Panc1 (cell line): ENCODE measurements at regions not wholly inside any gene's neighbourhood (a gene's known extent, or its start where the extent isn't known, plus 50 kb on each side); places are given as distances from the start of the nearest gene placed in this dataset.

ENCODE experiments used
- ATAC-seq: fragments of 200-7000 bp; cut with Tn5 transposase; 2 replicates; pipeline ENCODE4 v1.9.1; 2020; ENCODE audit warnings: mild to moderate bottlenecking, moderate library complexity
- BruUV-seq: library from RNA; stranded (reverse); fragments of 400-500 nt; replicated peaks from 2 replicates; lab custom pipeline; 2021; lab: Mats Ljungman, UMichigan
- CTCF ChIA-PET: fragments of 300-600 bp; sonication (Branson Sonifier 250); formaldehyde crosslinking; loops from one replicate; lab custom pipeline; 2022; ENCODE audit warnings: antibody characterized with exemption; lab: Charles Lee
- POLR2A ChIA-PET: fragments of 300-600 bp; sonication (Branson Sonifier 250); formaldehyde crosslinking; loops from one replicate; lab custom pipeline; 2022; ENCODE audit warnings: antibody characterized with exemption; lab: Charles Lee
- DNase-seq: peaks from one replicate; pipeline ENCODE4 v3.0.0-alpha.2; 2010; ENCODE audit warnings: low read depth, low spot score
- H3K27ac ChIP-seq: 2 replicates; pipeline ENCODE4 v1.5.1; 2011; ENCODE audit warnings: mild to moderate bottlenecking, low read length, inconsistent platforms
- H3K27me3 ChIP-seq: fragments of 200-500 bp; sonication (Bioruptor generic); 2 replicates; pipeline ENCODE4 v1.6.0; 2014; ENCODE audit warnings: low read length, inconsistent platforms; ENCODE audit not compliant: control insufficient read depth, insufficient read depth
- H3K36me3 ChIP-seq: fragments of 200-500 bp; sonication (Bioruptor generic); 2 replicates; pipeline ENCODE4 v1.5.1; 2014; ENCODE audit warnings: inconsistent platforms, mild to moderate bottlenecking, low read length, moderate library complexity; ENCODE audit not compliant: control insufficient read depth, insufficient read depth
- H3K4me1 ChIP-seq: 2 replicates; pipeline ENCODE4 v1.5.1; 2011; ENCODE audit warnings: inconsistent platforms, mild to moderate bottlenecking, low read length, moderate library complexity; ENCODE audit not compliant: control insufficient read depth, insufficient read depth
- H3K4me3 ChIP-seq, 2 experiments: 2 replicates each; pipeline ENCODE4 v1.5.1; 2011 to 2012; ENCODE audit warnings: low read depth in 2 of 2, low read length in 2 of 2, mild to moderate bottlenecking in 2 of 2, inconsistent platforms in 1 of 2, moderate library complexity in 1 of 2
- H3K9me3 ChIP-seq: fragments of 200-500 bp; sonication (Bioruptor generic); 2 replicates; pipeline ENCODE4 v1.5.1; 2014; ENCODE audit warnings: low read depth, mild to moderate bottlenecking, inconsistent platforms, low read length, moderate library complexity; ENCODE audit not compliant: control insufficient read depth, insufficient read depth
- POLR2AphosphoS5 ChIP-seq: IDR thresholded peaks from 2 replicates; pipeline ENCODE4 v1.6.1; 2012; ENCODE audit warnings: mild to moderate bottlenecking, low read depth, low read length, moderate library complexity
- SIN3A ChIP-seq: IDR thresholded peaks from 2 replicates; pipeline ENCODE4 v1.6.1; 2012; ENCODE audit warnings: low read depth, mild to moderate bottlenecking, low read length, moderate library complexity, borderline replicate concordance; ENCODE audit not compliant: insufficient read depth
- TCF7L2 ChIP-seq: IDR thresholded peaks from 2 replicates; pipeline ENCODE4 v1.6.1; 2011; ENCODE audit warnings: mild to moderate bottlenecking, low read depth, low read length, inconsistent platforms
- in situ Hi-C: cut with HindIII; loops from 2 replicates; pipeline ENCODE4 v1.10.0; 2016; ENCODE audit warnings: low sequenced_read_pairs, low pct_unique_long_range_greater_than_20kb
- intact Hi-C: fragments of 100-400 bp; cut with micrococcal nuclease; formaldehyde crosslinking; loops from one replicate; pipeline ENCODE4 v1.10.0; 2022; ENCODE audit not compliant: unreplicated experiment
- TF ChIP-seq, protein P1 (sequence below), 2 experiments: IDR thresholded peaks; 2 replicates each; pipeline ENCODE4 v1.6.1; 2011 to 2012; ENCODE audit warnings: low read depth in 2 of 2, control low read depth in 1 of 2, low read length in 1 of 2, mild to moderate bottlenecking in 1 of 2, moderate library complexity in 1 of 2; ENCODE audit not compliant: insufficient read depth in 1 of 2
- TF ChIP-seq, protein P2 (sequence below): fragments of 450-650 bp; IDR thresholded peaks from 2 replicates; pipeline ENCODE4 v1.5.1; 2017; ENCODE audit warnings: mild to moderate bottlenecking

DNA sequence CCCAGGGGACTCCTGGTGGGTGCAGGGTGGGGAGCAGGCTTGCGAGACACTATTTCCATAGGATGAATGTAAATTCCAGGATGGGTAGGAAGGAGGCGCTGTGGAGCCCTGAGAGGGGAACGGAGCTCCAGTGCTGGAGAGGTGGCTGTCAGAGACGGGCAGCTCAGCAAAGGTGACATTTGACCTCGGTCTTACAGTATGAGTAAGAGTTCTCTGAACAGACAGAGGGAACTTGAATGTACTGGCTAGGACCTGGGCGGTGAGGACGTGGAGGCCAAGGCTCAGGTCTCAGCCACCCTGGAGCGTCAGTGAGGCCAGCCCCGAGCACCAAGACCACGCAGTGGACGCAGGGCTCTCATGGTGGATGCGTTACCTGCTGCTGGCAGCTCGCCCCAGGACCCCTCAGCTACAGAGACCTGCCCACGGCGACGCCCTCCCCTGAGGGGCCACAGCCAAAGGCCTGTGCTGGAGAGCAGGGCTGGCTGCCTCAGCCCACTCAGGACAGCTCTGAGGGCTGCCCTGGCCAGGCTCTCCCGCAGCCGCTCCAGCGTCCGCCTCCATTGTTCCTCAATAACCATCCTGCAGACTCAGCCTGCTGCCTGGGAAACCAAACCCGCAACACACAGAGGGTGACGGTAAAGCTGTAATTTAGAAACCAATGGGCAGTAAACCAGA is 65.9 kb upstream of the TNRC6C start:
- Histone ChIP-seq H3K27me3 (peaks cover 5% of the 10 kb centered on the region), H3K36me3 (no peaks in the 10 kb centered on the region), H3K4me3 (no peak overlapping the region), H3K9me3 (no peaks in the 10 kb centered on the region), H3K27ac (no peak overlapping the region), H3K4me1 (no peaks in the 10 kb centered on the region; the same call in 1 of the 2 replicates)
- BruUV-seq = no TSS peak
- ChIA-PET POLR2A (no interaction called here), CTCF (no interaction called here)
- TF ChIP-seq, protein P1, sequence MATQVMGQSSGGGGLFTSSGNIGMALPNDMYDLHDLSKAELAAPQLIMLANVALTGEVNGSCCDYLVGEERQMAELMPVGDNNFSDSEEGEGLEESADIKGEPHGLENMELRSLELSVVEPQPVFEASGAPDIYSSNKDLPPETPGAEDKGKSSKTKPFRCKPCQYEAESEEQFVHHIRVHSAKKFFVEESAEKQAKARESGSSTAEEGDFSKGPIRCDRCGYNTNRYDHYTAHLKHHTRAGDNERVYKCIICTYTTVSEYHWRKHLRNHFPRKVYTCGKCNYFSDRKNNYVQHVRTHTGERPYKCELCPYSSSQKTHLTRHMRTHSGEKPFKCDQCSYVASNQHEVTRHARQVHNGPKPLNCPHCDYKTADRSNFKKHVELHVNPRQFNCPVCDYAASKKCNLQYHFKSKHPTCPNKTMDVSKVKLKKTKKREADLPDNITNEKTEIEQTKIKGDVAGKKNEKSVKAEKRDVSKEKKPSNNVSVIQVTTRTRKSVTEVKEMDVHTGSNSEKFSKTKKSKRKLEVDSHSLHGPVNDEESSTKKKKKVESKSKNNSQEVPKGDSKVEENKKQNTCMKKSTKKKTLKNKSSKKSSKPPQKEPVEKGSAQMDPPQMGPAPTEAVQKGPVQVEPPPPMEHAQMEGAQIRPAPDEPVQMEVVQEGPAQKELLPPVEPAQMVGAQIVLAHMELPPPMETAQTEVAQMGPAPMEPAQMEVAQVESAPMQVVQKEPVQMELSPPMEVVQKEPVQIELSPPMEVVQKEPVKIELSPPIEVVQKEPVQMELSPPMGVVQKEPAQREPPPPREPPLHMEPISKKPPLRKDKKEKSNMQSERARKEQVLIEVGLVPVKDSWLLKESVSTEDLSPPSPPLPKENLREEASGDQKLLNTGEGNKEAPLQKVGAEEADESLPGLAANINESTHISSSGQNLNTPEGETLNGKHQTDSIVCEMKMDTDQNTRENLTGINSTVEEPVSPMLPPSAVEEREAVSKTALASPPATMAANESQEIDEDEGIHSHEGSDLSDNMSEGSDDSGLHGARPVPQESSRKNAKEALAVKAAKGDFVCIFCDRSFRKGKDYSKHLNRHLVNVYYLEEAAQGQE (IDR thresholded peaks at IDR 0.05; ENCODE audit: insufficient read depth in 1 of 2, low read depth in 2 of 2, low read length in 1 of 2) = no peak
- TF ChIP-seq POLR2AphosphoS5 = no peak
- TF ChIP-seq, protein P2, sequence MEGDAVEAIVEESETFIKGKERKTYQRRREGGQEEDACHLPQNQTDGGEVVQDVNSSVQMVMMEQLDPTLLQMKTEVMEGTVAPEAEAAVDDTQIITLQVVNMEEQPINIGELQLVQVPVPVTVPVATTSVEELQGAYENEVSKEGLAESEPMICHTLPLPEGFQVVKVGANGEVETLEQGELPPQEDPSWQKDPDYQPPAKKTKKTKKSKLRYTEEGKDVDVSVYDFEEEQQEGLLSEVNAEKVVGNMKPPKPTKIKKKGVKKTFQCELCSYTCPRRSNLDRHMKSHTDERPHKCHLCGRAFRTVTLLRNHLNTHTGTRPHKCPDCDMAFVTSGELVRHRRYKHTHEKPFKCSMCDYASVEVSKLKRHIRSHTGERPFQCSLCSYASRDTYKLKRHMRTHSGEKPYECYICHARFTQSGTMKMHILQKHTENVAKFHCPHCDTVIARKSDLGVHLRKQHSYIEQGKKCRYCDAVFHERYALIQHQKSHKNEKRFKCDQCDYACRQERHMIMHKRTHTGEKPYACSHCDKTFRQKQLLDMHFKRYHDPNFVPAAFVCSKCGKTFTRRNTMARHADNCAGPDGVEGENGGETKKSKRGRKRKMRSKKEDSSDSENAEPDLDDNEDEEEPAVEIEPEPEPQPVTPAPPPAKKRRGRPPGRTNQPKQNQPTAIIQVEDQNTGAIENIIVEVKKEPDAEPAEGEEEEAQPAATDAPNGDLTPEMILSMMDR = no peak; the same call in 1 of the 2 replicates
- in situ Hi-C loops = no loop called here
- ATAC-seq (no peak), DNase-seq (no peak)
- intact Hi-C loops = no loop called here

DNA sequence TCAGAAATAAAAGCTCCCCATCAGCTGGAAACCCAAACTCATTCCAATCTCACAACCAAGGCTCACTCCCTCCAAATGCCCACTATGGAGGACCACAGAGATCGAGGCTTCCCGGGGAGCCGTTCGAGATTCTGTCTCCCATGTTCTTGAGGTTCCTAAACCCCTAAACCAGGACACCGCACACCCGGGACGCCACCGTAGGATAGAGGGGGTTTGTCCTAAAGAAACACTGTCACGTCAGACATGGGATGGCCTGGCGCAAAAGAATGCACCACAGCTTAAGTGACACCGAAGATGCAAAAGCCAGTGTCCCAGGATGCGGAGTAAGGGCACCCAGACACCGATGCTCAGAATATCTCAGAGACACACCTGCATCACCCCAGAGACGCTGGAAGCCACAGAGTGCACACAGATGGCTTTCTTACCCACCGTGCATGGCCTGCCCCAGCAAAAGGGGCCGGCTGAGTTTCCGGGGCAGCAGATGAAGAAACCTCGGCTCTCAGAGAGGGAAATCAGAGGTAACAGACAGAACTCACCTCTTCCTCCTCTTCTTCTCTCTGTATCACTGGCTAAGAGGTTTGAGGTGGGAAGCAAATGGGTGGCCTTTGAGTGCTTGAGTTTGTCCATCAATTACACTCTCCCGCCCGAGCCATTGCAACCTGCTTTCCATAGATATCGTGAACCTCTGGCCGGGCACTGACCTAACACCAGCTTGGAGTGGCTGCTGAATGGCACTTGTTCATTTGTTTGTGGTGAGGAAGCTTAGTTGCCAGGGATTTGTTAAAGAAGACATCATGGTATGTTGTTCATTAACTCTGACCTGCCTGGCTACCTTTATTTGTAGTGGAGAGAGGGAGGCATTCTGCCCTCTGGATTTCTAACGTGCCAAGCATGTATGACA is 65.1 kb upstream of the TNRC6C start:
- H3K36me3 ChIP-seq = no peaks in the 10 kb centered on the region
- ATAC-seq = no peak
- H3K4me1 ChIP-seq = no peaks in the 10 kb centered on the region
- ChIA-PET CTCF (no interaction called here), POLR2A (no interaction called here)
- no peak for DNase-seq
- H3K27ac ChIP-seq = no peak overlapping the region
- TF ChIP-seq, protein P2 = no peak
- TF ChIP-seq SIN3A = no peak
- no peak for TF ChIP-seq TCF7L2
- no peak for TF ChIP-seq POLR2AphosphoS5
- TF ChIP-seq, protein P1 (IDR thresholded peaks at IDR 0.05; ENCODE audit: insufficient read depth in 1 of 2, low read depth in 2 of 2, low read length in 1 of 2) = no peak
- in situ Hi-C loops = no loop called here
- no peaks in the 10 kb centered on the region for H3K9me3 ChIP-seq
- no peak overlapping the region for H3K4me3 ChIP-seq
- intact Hi-C loops = no loop called here
- no TSS peak for BruUV-seq
- peaks cover 8% of the 10 kb centered on the region for H3K27me3 ChIP-seq
